ENCODE measurements at regions not wholly inside any gene's neighbourhood (a gene's known extent, or its start where the extent isn't known, plus 50 kb on each side); places are given as distances from the start of the nearest gene placed in this dataset.

GRCh38 chr6:85983032-85983659 lies 340.5 kb upstream of the SYNCRIP start:
- H3K9me3 ChIP-seq (ENCODE audit: severe bottlenecking): peaks cover 2% of the 10 kb centered on the region
- no peak overlapping the region for H3K4me3 ChIP-seq (ENCODE audit: low read depth, low read length)
- no peaks in the 10 kb centered on the region for H3K36me3 ChIP-seq
- no peak overlapping the region for H3K27ac ChIP-seq
- peaks cover 4% of the 10 kb centered on the region for H3K27me3 ChIP-seq (ENCODE audit: insufficient read depth, low read depth, severe bottlenecking)
- TF ChIP-seq, protein P1, sequence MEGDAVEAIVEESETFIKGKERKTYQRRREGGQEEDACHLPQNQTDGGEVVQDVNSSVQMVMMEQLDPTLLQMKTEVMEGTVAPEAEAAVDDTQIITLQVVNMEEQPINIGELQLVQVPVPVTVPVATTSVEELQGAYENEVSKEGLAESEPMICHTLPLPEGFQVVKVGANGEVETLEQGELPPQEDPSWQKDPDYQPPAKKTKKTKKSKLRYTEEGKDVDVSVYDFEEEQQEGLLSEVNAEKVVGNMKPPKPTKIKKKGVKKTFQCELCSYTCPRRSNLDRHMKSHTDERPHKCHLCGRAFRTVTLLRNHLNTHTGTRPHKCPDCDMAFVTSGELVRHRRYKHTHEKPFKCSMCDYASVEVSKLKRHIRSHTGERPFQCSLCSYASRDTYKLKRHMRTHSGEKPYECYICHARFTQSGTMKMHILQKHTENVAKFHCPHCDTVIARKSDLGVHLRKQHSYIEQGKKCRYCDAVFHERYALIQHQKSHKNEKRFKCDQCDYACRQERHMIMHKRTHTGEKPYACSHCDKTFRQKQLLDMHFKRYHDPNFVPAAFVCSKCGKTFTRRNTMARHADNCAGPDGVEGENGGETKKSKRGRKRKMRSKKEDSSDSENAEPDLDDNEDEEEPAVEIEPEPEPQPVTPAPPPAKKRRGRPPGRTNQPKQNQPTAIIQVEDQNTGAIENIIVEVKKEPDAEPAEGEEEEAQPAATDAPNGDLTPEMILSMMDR (IDR thresholded peaks at IDR 0.05; ENCODE audit: low read depth, low read length): no peak
- DNase-seq: no peak

- TF ChIP-seq, protein P1 (IDR thresholded peaks at IDR 0.05; ENCODE audit: low read depth, low read length): no peak
Observed at GRCh38 chr6:85977661-85978060, 335.0 kb upstream of the SYNCRIP start.

DNA sequence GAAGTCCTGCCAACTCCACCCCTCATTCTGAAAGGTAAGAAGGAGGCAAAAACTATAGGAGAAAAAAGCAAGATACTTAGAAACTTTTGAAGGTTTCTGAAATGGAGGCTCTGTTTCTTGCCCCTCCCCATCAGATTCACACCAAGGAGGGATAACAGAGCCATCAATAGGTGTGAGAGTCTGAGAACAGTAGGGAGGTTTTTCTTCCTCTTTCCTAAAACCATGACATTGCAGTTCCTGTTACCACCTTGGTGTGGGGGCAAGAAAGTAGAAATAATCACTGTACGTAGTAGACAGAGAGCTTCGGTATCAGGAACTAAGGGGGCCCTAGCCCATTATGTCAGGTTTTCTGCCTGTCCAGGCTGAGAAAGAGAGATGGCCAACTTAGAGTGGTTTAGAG lies 333.3 kb upstream of the SYNCRIP start:
- peaks cover 48% of the 10 kb centered on the region for H3K27me3 ChIP-seq (ENCODE audit: insufficient read depth, low read depth, severe bottlenecking)
- H3K4me3 ChIP-seq (ENCODE audit: low read depth, low read length): no peak overlapping the region
- TF ChIP-seq, protein P1 (IDR thresholded peaks at IDR 0.05; ENCODE audit: low read depth, low read length): no peak
- no peaks in the 10 kb centered on the region for H3K36me3 ChIP-seq
- DNase-seq: no peak
- no peaks in the 10 kb centered on the region for H3K9me3 ChIP-seq (ENCODE audit: severe bottlenecking)
- H3K27ac ChIP-seq: no peak overlapping the region

More at GRCh38 chr6:85977661-85978060, 335.0 kb upstream of the SYNCRIP start:
- Histone ChIP-seq H3K27ac (no peak overlapping the region), H3K27me3 (ENCODE audit: insufficient read depth, low read depth, severe bottlenecking) (peaks cover 37% of the 10 kb centered on the region), H3K4me3 (ENCODE audit: low read depth, low read length) (no peak overlapping the region), H3K9me3 (ENCODE audit: severe bottlenecking) (no peaks in the 10 kb centered on the region), H3K36me3 (no peaks in the 10 kb centered on the region)
- DNase-seq: no peak

DNA sequence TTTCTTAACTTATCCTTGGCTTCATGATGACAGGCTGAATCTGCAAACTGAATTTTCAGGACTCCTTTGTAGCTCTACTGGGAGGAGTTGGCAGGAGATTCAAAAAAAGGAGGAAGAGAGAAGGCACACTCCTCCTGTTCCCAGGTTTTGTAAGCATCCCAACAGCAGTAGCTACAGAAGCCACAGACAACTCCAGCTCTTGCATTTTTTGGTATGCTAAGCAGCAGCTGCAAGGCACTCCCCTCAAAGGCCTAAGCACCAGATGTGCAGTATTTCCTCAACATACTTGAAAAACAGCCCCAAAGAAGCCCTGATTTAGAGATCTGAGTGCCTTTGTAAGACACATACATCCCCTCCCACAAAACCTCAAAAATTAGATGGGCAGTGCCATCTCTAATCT lies 328.6 kb upstream of the SYNCRIP start:
- Histone ChIP-seq H3K27me3 (ENCODE audit: insufficient read depth, low read depth, severe bottlenecking) (peaks cover 54% of the 10 kb centered on the region), H3K9me3 (ENCODE audit: severe bottlenecking) (no peaks in the 10 kb centered on the region), H3K36me3 (no peaks in the 10 kb centered on the region), H3K27ac (no peak overlapping the region), H3K4me3 (ENCODE audit: low read depth, low read length) (no peak overlapping the region)
- TF ChIP-seq, protein P1 (IDR thresholded peaks at IDR 0.05; ENCODE audit: low read depth, low read length): no peak
- DNase-seq: no peak

DNA sequence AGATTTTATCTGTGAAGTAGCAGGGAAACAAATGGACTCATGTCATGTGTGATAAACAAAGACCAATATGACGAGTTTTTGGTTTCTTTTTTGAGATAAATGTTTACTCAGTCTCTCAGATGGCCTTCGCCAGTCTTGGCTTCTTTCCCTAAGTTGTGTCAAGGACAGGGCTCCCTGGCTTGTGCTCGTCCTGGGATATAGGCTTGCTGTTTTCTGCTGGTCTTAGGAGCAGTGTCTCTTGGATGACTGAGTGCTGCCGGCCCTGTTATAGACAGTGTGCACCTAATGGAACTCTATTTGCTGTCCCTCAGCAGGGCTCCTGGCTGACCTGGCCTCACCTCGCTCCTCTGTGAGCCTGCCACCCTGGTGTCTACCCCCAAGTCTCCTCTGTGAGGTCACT lies 324.1 kb upstream of the SYNCRIP start:
- Histone ChIP-seq H3K27ac (no peak overlapping the region), H3K27me3 (ENCODE audit: insufficient read depth, low read depth, severe bottlenecking) (peaks cover 32% of the 10 kb centered on the region), H3K4me3 (ENCODE audit: low read depth, low read length) (no peak overlapping the region), H3K9me3 (ENCODE audit: severe bottlenecking) (no peaks in the 10 kb centered on the region), H3K36me3 (no peaks in the 10 kb centered on the region)
- TF ChIP-seq, protein P1 (IDR thresholded peaks at IDR 0.05; ENCODE audit: low read depth, low read length): no peak
- no peak for DNase-seq

DNA sequence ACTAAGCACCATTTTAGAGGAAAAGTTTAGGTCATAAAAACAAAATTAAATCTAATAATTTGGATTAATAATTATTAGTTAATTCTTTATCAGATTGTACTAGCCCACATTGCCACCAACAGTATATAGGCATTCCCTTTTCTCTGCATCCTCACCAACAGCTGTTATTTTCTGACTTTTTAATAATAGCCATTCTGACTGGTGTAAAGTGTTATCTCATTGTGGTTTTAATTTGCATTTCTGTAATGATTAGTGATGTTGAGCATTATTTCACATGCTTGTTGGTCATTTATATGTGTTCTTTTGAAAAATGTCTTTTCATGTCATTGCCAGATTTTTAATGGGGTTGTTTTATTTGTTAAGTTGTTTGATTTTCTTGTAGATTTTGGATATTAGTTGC lies 319.1 kb upstream of the SYNCRIP start:
- Histone ChIP-seq H3K9me3 (ENCODE audit: severe bottlenecking) (no peaks in the 10 kb centered on the region), H3K36me3 (no peaks in the 10 kb centered on the region), H3K27me3 (ENCODE audit: insufficient read depth, low read depth, severe bottlenecking) (peaks cover 16% of the 10 kb centered on the region), H3K4me3 (ENCODE audit: low read depth, low read length) (no peak overlapping the region), H3K27ac (no peak overlapping the region)
- DNase-seq: no peak
- TF ChIP-seq, protein P1 (IDR thresholded peaks at IDR 0.05; ENCODE audit: low read depth, low read length): no peak

Data from WERI-Rb-1 (cell line).